ENCODE measurements at regions not wholly inside any gene's neighbourhood (a gene's known extent, or its start where the extent isn't known, plus 50 kb on each side); places are given as distances from the start of the nearest gene placed in this dataset.

DNA sequence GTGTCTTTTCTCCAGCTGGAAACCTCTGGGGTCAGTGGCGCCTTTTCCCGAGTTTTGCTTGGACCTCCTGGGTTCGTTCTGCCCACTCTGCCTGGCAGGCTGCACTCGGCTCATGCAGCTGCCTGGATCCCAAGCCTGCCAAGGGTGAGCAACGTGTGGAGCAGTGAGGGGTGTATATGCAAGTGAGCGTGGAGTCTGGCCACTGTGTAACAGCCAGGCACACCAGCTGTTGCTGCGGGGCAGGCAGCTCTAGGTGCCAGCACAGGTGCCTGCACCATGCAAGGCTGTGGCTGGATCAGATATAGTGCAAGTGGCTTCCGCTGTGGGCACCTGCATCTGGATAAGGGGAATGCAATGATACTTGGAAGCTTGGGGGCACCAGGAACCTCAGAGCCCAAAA lies 699.4 kb downstream of the SLITRK1 start:
- intact Hi-C loops (cut with DNase I): no loop called here
- H3K27me3 ChIP-seq: no peaks in the 10 kb centered on the region
- DNase-seq: no peak
- H3K4me1 ChIP-seq: no peaks in the 10 kb centered on the region
- no peak overlapping the region for H3K4me3 ChIP-seq
- H3K27ac ChIP-seq: no peak overlapping the region
- H3K36me3 ChIP-seq: no peaks in the 10 kb centered on the region
- no peak for ATAC-seq
- H3K9me3 ChIP-seq: no peaks in the 10 kb centered on the region
- TF ChIP-seq, protein P1, sequence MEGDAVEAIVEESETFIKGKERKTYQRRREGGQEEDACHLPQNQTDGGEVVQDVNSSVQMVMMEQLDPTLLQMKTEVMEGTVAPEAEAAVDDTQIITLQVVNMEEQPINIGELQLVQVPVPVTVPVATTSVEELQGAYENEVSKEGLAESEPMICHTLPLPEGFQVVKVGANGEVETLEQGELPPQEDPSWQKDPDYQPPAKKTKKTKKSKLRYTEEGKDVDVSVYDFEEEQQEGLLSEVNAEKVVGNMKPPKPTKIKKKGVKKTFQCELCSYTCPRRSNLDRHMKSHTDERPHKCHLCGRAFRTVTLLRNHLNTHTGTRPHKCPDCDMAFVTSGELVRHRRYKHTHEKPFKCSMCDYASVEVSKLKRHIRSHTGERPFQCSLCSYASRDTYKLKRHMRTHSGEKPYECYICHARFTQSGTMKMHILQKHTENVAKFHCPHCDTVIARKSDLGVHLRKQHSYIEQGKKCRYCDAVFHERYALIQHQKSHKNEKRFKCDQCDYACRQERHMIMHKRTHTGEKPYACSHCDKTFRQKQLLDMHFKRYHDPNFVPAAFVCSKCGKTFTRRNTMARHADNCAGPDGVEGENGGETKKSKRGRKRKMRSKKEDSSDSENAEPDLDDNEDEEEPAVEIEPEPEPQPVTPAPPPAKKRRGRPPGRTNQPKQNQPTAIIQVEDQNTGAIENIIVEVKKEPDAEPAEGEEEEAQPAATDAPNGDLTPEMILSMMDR (IDR thresholded peaks at IDR 0.05): no peak

DNA sequence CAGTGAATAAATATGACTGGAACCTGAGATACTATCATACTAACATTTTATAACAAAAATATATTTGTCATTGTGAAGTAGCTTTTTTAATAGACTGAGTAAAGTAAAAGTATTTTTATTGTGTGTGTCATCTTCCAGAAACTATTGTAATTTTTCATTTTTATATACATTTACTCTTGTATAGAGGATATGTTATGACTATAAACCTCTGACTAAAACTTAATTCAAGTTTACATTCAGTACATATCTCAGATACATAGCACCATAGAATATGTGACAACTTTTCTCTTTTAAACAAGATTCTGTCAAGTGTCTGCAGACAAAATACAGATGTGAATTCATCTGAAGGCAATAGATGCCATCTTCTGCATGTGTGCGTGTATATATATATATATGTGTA lies 704.3 kb downstream of the SLITRK1 start:
- no peak for DNase-seq

DNA sequence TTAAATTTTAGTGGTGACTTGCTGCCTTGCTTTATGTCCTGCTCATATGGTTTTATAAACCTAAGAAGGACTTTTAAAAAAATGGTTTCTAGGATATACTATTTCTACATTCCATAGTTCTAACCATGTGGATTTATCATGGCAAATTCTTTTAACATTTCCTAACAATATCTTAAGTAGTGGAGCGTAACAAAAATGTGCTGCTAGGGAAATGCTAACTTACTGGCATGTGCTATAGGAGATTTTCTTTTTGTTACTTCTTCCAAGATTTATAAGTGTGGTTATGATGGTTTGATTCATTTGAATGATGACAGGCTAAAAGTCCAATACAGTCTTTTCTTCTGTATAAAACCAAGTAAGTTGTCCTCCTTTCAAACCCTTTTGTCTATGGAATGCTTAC lies 713.7 kb downstream of the SLITRK1 start:
- H3K36me3 ChIP-seq: no peaks in the 10 kb centered on the region
- ATAC-seq: no peak
- no peaks in the 10 kb centered on the region for H3K9me3 ChIP-seq
- no peaks in the 10 kb centered on the region for H3K27me3 ChIP-seq
- DNase-seq: no peak
- no peaks in the 10 kb centered on the region for H3K4me1 ChIP-seq
- H3K4me3 ChIP-seq: no peak overlapping the region
- no peak overlapping the region for H3K27ac ChIP-seq
- TF ChIP-seq, protein P1 (IDR thresholded peaks at IDR 0.05): no peak
- intact Hi-C loops (cut with DNase I): no loop called here

More for the DNA sequence above, 704.3 kb downstream of the SLITRK1 start:
- Histone ChIP-seq H3K27me3 (no peaks in the 10 kb centered on the region), H3K27ac (no peak overlapping the region), H3K36me3 (no peaks in the 10 kb centered on the region), H3K4me3 (no peak overlapping the region), H3K4me1 (no peaks in the 10 kb centered on the region), H3K9me3 (no peaks in the 10 kb centered on the region)
- intact Hi-C loops (cut with DNase I): no loop called here
- ATAC-seq: no peak
- TF ChIP-seq, protein P1 (IDR thresholded peaks at IDR 0.05): no peak

DNA sequence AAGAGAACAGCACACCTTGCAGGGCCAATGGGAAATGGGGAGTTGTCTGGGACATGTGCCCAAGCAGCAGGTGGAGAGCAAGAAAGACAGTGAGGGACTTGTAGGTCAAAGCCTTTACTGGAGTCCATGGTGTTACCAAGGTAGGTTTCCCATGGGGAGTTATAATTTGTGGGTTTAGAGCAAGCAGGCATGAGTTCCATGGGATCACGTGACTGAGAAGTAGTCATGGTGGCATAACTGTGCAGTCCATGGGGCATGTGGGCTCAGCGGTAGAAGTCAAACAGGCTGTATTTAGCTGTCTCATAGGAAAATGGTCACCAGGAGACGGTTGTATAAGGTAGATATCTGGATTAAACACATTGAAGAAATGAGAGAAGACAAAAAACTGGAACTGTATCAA lies 715.1 kb downstream of the SLITRK1 start:
- TF ChIP-seq, protein P1 (IDR thresholded peaks at IDR 0.05): no peak
- intact Hi-C loops (cut with DNase I): no loop called here
- H3K4me1 ChIP-seq: no peaks in the 10 kb centered on the region
- no peaks in the 10 kb centered on the region for H3K36me3 ChIP-seq
- no peak overlapping the region for H3K27ac ChIP-seq
- no peak overlapping the region for H3K4me3 ChIP-seq
- no peaks in the 10 kb centered on the region for H3K27me3 ChIP-seq
- ATAC-seq: no peak
- no peak for DNase-seq
- no peaks in the 10 kb centered on the region for H3K9me3 ChIP-seq

DNA sequence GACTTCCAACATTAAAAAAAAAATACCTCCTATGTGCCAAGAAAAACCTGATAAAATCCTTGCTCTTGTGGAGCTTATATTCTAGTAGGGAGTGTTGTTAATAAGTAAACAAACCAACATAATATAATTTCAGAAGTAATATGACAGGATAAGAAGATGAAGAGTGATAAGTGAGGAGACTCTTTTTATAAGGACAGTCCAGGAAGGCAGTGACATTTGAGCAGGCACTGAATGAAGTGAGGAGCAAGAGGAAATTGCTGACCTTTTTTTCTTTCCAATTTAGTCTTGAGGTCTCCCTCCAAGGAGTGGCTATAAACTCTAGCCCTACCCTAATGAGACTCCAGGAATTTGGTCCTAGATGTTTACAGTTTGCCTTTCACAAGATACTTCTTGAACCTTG lies 715.7 kb downstream of the SLITRK1 start:
- Histone ChIP-seq H3K27me3 (no peaks in the 10 kb centered on the region), H3K36me3 (no peaks in the 10 kb centered on the region), H3K9me3 (no peaks in the 10 kb centered on the region), H3K27ac (no peak overlapping the region), H3K4me1 (no peaks in the 10 kb centered on the region), H3K4me3 (no peak overlapping the region)
- ATAC-seq (no peak), DNase-seq (no peak)
- TF ChIP-seq, protein P1 (IDR thresholded peaks at IDR 0.05): no peak
- intact Hi-C loops (cut with DNase I): no loop called here

DNA sequence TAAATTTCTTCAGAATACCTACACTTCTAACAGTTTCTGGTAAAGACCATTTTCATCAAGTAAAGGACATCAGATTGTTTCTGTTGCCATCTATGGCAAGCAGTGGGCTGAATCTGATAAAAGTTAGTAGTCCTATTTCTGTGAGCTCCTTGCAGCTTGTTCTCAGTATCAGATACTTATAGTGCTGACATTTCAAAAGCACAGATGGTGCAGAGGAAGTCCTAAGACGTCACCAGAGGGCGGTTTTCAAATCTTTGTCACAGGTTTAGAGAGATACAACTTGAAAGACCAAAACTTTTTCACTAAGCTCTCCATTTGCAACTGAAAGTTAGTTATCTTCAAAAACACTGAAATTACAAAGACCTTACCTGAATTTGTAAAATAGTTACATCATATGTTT lies 719.8 kb downstream of the SLITRK1 start:
- no peak overlapping the region for H3K4me3 ChIP-seq
- DNase-seq (no peak), ATAC-seq (no peak)
- no peaks in the 10 kb centered on the region for H3K9me3 ChIP-seq
- no peaks in the 10 kb centered on the region for H3K4me1 ChIP-seq
- intact Hi-C loops (cut with DNase I): no loop called here
- no peaks in the 10 kb centered on the region for H3K36me3 ChIP-seq
- no peak overlapping the region for H3K27ac ChIP-seq
- H3K27me3 ChIP-seq: no peaks in the 10 kb centered on the region
- TF ChIP-seq, protein P1 (IDR thresholded peaks at IDR 0.05): no peak
